ENCODE measurements at regions not wholly inside any gene's neighbourhood (a gene's known extent, or its start where the extent isn't known, plus 50 kb on each side); places are given as distances from the start of the nearest gene placed in this dataset.

DNA sequence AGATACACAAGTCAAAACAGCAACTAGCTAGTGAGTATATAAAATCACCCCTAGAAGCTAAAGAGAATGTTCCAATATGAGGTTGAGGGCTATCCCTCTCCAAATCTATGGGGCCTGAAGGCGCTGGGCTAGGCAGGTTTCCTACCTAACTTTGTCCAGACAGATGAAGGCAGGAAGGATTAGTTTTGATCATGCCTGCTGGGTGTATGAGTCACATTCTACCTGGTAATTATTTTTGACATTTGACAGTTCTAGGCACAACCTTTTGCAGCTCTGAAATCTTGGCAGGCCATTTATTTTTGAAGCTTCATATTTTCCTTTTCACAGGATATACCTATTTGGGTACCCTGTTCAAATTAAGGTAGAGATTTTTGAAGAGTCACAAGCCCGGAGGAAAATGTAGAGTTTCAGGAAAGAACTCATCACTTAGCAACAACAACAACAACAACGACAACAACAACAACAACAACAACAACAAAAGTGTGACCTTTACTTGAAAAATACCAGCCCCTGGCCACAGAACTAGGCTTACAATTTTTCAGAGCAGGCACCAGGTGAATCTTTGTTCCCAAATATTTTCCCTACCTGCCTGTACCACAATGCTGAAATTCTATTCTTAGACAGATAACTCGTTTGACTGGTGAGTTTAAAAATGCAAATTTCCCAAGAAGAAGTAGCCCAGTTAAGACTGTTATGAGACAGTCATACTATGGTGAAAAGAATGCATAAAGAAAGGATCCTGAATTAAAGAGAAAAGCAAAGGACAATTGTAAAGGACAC lies 175.5 kb upstream of the TUT7 start:
- no peak for DNase-seq (ENCODE audit: low spot score)

GRCh38 chr9:86526021-86526420 lies 171.8 kb upstream of the TUT7 start:
- DNase-seq (ENCODE audit: low spot score): no peak

DNA sequence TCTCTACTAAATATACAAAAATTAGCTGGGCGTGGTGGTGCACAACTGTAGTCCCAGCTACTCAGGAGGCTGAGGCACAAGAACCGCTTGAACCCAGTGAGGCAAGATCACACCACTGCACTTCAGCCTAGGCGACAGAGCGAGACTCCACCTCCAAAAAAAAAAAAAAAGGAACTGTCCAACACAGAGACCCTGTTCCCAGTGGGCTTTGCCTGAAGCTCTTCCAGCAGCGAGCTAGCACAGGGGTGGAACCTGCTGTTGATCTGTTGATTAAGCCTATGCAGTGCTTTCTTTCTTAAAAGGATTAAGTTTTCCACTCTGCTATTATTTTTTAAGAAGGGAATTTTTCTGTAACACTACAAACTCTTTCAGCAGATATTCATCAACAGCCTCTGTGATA lies 171.0 kb upstream of the TUT7 start:
- no peak for DNase-seq (ENCODE audit: low spot score)

GRCh38 chr9:86521977-86522376 lies 167.8 kb upstream of the TUT7 start:
- no peak for DNase-seq (ENCODE audit: low spot score)

DNA sequence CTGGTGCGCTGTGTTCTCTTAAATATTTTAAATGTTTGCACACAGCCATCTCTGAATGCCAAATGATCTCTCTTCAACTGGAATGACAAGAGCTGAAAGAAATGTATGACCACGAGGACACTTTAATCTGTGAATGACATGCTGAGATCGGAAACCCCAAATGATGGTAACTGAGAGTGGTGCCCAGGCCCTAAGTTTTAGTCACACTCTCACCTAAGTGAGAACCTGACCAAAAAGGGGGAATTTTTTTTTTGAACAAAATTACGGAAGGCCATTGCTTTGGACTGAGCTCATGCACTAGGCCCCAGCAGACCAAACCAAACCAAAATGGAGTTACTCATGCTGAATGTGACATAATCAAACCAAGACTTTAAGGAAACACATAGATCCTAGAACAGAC lies 167.1 kb upstream of the TUT7 start:
- no peak for DNase-seq (ENCODE audit: low spot score)

- no peak for DNase-seq (ENCODE audit: low spot score)
These were observed 164.9 kb upstream of the TUT7 start for GRCh38 chr9:86519066-86519615.

DNA sequence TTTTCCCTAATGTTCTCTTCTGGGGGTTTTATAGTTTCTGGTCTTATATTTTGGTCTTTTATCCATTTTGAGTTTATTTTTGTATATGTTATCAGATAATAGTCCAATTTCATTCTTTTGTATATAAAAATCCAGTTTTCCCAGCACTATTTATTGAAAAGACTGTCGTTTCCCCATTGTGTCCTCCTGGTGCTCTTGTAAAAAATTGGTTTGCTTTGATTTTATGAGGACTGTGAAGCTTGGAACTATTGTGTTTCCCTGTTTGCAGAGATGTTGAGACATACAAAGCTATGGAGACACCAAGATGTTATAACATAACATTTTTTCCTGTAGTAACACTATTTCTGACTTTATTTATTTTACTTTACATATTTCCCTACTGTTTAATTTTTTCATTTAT lies 163.3 kb upstream of the TUT7 start:
- DNase-seq (ENCODE audit: low spot score): no peak

GRCh38 chr9:86516564-86516963 lies 162.4 kb upstream of the TUT7 start:
- no peak for DNase-seq (ENCODE audit: low spot score)

DNA sequence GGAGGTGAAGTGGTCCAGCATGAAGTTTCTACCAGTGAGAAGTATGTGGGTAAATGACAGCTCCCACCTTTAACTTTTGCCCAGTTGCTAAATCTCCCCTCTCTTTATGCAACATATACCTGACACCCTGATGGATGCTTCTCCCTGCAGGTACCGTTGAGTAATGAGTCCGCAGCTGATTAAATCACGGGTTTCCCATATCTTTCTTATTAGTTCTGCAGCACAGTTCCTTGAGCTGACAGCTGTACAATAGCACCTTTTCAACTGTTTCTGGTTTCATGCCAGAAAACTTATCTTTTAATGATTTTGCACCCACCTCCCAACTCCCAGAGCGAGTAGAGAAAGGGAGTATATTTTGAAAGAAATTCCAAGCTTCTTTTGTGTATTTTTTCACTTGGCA lies 161.0 kb upstream of the TUT7 start:
- DNase-seq (ENCODE audit: low spot score): no peak

DNA sequence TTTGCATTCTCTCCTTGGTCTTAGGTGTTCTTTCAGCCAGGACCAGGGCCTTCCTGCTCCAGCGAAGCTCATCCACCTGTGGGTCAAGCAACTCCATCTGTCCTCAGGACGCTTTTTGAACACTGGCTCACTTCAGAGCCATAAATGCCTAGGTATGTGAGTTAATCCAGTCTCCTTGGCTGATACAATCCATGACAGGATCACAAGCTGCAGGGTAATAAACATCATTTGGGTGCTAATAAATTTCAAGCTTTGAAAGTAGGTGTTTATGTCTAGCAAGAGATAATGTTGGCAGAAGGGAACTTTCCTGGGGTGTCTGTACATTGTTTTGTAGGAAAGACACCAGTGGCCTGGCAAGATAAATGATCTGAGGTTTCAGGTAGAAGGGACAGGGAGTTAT lies 159.2 kb upstream of the TUT7 start:
- no peak for DNase-seq (ENCODE audit: low spot score)

DNA sequence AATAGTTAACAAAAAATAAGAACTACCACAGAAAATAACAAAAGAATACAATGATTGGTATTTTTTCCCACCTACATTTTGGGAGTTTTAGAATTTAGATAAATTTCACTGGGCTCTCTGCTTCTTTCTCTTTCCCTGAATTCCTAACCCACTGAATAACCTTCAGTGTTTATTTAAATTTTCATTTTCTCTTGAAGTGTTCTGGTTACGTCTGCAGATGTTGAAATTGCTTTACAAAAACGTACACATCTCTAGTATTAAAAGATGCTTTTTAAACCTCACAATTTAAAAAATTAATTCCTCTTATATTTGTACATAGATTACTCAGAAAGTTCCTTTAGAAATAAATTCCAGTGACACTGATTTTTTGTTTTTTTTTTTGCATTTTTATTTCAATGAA lies 158.7 kb upstream of the TUT7 start:
- DNase-seq (ENCODE audit: low spot score): no peak

GRCh38 chr9:86511614-86512360 lies 157.6 kb upstream of the TUT7 start:
- no peak for DNase-seq (ENCODE audit: low spot score)

GRCh38 chr9:86508208-86508903 lies 154.1 kb upstream of the TUT7 start:
- DNase-seq (ENCODE audit: low spot score): no peak

GRCh38 chr9:86507212-86507630 lies 153.0 kb upstream of the TUT7 start:
- no peak for DNase-seq (ENCODE audit: low spot score)

- no peak for DNase-seq (ENCODE audit: low spot score)
These were observed 149.7 kb upstream of the TUT7 start for GRCh38 chr9:86503942-86504341.

DNA sequence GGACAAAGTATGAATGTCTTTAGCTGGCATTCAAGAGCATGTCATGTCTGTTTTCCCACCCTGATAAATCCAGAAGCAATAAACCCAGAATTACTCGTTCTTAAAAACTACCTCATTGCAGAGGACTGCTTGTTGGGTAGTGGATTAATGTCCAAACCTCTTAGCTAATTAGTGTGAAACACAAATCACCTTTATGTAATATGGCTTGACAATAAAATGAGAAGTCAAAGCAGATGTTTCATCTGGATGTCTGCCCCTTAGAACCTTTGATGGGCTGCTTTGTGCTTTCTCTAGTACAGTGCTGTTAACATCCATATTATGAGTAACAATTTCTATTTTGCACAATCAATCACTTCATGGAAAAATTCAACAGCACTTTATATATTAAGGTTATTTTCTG lies 149.1 kb upstream of the TUT7 start:
- DNase-seq (ENCODE audit: low spot score): no peak

GRCh38 chr9:86500667-86501435 lies 146.6 kb upstream of the TUT7 start:
- DNase-seq (ENCODE audit: low spot score): no peak

- no peak for DNase-seq (ENCODE audit: low spot score)
These were observed 145.8 kb upstream of the TUT7 start for GRCh38 chr9:86500031-86500430.

- no peak for DNase-seq (ENCODE audit: low spot score)
These were observed 140.5 kb upstream of the TUT7 start for GRCh38 chr9:86494644-86495111.

DNA sequence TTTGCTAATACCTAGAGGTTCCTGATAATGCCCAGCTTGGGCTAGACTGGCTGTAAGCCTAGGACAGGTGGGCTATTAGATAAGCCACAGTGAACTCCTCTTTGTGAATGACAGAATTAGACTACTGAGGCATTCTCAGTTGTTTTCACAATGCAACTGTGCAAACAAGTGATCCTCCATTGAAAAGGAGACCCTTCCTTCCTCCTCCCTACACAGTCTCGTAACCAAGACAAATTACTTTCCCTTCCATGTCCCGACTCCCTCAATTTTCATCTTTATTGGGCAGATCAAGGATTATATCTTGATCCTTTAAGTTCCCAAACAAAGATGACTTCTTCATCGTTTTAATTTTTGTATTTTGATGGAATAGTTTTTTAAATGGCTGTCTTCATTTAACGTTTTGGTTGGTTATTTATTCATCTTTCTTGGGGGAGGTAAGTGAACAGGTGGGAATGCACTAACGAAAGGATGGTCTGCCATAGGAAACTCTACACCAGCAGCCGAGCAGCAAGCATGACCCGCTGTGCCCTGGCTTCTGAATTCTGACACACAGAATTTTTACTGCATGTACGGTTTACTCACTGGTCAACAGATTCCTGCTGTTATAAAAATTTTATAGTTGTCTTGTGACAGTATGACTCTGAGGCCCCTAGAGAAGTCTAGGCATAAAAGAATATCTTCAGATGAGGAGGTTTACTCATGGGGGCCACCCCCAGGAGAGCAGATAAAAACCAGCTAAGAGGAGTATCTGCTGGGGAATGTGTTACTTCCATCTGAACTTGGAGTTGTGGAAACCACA lies 137.5 kb upstream of the TUT7 start:
- no peak for DNase-seq (ENCODE audit: low spot score)

DNA sequence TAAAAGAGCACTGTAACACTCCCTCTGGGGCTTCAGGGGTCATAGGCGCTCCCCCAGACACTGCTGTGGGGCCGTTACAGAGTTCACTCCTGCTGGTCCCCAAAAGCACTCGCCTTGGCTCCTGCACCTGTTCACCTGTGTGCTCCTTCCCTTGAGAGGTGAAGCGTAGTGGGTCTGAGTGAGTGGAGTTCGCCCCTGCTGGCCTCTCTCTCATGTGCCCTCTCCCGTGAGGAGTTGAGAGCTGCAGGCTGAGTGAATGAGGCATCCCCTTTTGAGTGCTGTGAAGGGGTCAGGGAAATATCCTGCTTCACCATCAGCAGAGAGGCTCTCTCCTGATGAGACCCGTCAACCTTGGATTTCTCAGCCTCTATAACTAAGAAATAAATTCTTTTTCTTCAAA lies 134.6 kb upstream of the TUT7 start:
- no peak for DNase-seq (ENCODE audit: low spot score)
